ENCODE measurements at regions not wholly inside any gene's neighbourhood (a gene's known extent, or its start where the extent isn't known, plus 50 kb on each side); places are given as distances from the start of the nearest gene placed in this dataset.

DNA sequence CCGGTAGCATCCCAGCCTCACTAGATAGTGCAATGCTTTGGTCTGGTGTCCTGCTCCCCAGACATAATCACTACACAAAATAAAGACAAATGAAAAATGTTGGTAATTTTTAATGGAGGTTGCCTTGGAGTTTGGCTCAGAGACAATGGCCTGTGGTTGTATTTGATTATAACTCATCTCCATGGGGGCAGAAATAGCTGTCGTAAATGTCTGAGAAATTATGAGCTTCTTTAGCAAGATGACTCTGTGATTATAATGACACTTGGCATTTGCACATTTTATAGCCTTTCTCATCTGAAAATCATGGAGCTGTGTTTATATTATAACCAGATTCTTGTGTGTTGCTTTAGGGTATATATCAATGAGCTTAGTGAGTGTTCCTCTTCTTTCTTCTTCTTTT, 1779.7 kb upstream of the CELF4 start:
- Histone ChIP-seq H3K9me3 (ENCODE audit: control insufficient read depth, low read length) (peaks cover 8% of the 10 kb centered on the region), H3K36me3 (ENCODE audit: control insufficient read depth, insufficient read depth, low read length) (no peaks in the 10 kb centered on the region), H3K27ac (ENCODE audit: low read depth, low read length) (no peak overlapping the region), H3K4me3 (ENCODE audit: low read length) (no peak overlapping the region), H3K27me3 (ENCODE audit: control insufficient read depth, insufficient read depth, low read length, poor library complexity, severe bottlenecking) (peaks cover 18% of the 10 kb centered on the region), H3K9ac (ENCODE audit: extremely low read depth, low read length, poor library complexity, severe bottlenecking) (no peak overlapping the region), H3K4me1 (ENCODE audit: control insufficient read depth, insufficient read depth, low read length) (peaks cover 12% of the 10 kb centered on the region)
- 93% methylated on average over 1 of the region's 2 CpGs; no CpG with 5 or more reads in 1 of the 2 experiments for WGBS, 2 experiments (ENCODE audit: insufficient coverage in 1 of 2, insufficient read length in 1 of 2)
- DNase-seq: no peak
- H3K4me3 Mint-ChIP-seq: no peak overlapping the region
- peaks cover 5% of the 10 kb centered on the region for H3K27me3 Mint-ChIP-seq (ENCODE audit: insufficient read depth)
- TF ChIP-seq, protein P1, sequence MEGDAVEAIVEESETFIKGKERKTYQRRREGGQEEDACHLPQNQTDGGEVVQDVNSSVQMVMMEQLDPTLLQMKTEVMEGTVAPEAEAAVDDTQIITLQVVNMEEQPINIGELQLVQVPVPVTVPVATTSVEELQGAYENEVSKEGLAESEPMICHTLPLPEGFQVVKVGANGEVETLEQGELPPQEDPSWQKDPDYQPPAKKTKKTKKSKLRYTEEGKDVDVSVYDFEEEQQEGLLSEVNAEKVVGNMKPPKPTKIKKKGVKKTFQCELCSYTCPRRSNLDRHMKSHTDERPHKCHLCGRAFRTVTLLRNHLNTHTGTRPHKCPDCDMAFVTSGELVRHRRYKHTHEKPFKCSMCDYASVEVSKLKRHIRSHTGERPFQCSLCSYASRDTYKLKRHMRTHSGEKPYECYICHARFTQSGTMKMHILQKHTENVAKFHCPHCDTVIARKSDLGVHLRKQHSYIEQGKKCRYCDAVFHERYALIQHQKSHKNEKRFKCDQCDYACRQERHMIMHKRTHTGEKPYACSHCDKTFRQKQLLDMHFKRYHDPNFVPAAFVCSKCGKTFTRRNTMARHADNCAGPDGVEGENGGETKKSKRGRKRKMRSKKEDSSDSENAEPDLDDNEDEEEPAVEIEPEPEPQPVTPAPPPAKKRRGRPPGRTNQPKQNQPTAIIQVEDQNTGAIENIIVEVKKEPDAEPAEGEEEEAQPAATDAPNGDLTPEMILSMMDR (conservative IDR thresholded peaks at IDR 0.05): no peak
- peaks cover 48% of the 10 kb centered on the region for H3K4me1 Mint-ChIP-seq
- no peak overlapping the region for H3K27ac Mint-ChIP-seq
- no peaks in the 10 kb centered on the region for H3K36me3 Mint-ChIP-seq (ENCODE audit: low read depth)
- no peaks in the 10 kb centered on the region for H3K9me3 Mint-ChIP-seq

DNA sequence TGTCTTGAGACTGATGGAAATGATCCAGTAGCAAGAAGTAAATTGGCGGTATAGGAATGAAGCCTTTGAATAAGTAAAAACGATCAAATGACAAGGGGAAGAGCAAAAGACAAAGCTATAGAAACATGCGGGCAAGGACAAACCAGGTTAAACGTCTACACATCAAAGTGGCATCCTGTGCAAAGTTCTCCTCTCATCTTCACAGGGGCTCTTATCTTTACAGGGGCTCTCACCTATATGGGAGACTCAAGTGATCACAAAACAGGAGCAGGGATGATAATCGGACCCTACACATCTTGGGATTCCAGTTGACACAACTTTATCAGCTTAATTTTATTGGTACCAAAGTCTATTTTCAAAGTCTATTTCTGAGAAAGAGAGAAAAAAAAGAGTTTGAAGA, 1778.9 kb upstream of the CELF4 start:
- no peak overlapping the region for H3K27ac ChIP-seq (ENCODE audit: low read depth, low read length)

DNA sequence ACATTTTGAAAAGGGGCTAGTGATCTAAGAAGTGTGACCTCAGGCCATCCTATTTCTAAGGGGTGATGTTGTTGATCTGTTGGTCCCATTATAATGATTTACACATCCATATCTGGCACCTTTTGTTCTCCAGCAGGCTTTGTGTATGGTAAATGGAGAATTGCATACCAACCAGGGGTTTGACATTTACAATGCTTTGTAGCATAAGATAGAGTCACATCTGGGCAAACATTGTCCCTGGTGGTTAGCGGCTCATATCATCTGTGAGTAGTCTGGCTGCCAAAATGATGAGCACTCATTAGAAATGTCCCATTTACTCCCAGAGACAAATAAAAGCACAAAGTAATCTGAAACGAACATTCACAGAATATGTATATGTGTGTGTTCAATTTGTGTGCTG, 1775.5 kb upstream of the CELF4 start:
- no peak overlapping the region for H3K4me3 Mint-ChIP-seq
- H3K4me1 Mint-ChIP-seq: peaks cover 34% of the 10 kb centered on the region
- DNase-seq: no peak
- WGBS, 2 experiments (ENCODE audit: insufficient coverage in 1 of 2, insufficient read length in 1 of 2): 87% methylated on average over 2 of the region's 2 CpGs; no CpG with 5 or more reads in 1 of the 2 experiments
- Histone ChIP-seq H3K36me3 (ENCODE audit: control insufficient read depth, insufficient read depth, low read length) (no peaks in the 10 kb centered on the region), H3K9me3 (ENCODE audit: control insufficient read depth, low read length) (peaks cover 8% of the 10 kb centered on the region), H3K27ac (ENCODE audit: low read depth, low read length) (no peak overlapping the region), H3K27me3 (ENCODE audit: control insufficient read depth, insufficient read depth, low read length, poor library complexity, severe bottlenecking) (no peaks in the 10 kb centered on the region), H3K4me1 (ENCODE audit: control insufficient read depth, insufficient read depth, low read length) (peaks cover 4% of the 10 kb centered on the region), H3K4me3 (ENCODE audit: low read length) (no peak overlapping the region), H3K9ac (ENCODE audit: extremely low read depth, low read length, poor library complexity, severe bottlenecking) (no peak overlapping the region)
- H3K27ac Mint-ChIP-seq: no peak overlapping the region
- no peaks in the 10 kb centered on the region for H3K9me3 Mint-ChIP-seq
- H3K27me3 Mint-ChIP-seq (ENCODE audit: insufficient read depth): no peaks in the 10 kb centered on the region
- TF ChIP-seq, protein P1 (conservative IDR thresholded peaks at IDR 0.05): no peak
- H3K36me3 Mint-ChIP-seq (ENCODE audit: low read depth): no peaks in the 10 kb centered on the region

More for the DNA sequence above, 1778.9 kb upstream of the CELF4 start:
- TF ChIP-seq, protein P1 (conservative IDR thresholded peaks at IDR 0.05): no peak
- DNase-seq: no peak
- H3K27me3 Mint-ChIP-seq (ENCODE audit: insufficient read depth): no peaks in the 10 kb centered on the region
- no peaks in the 10 kb centered on the region for H3K9me3 Mint-ChIP-seq
- Histone ChIP-seq H3K4me3 (ENCODE audit: low read length) (no peak overlapping the region), H3K27me3 (ENCODE audit: control insufficient read depth, insufficient read depth, low read length, poor library complexity, severe bottlenecking) (peaks cover 10% of the 10 kb centered on the region), H3K9ac (ENCODE audit: extremely low read depth, low read length, poor library complexity, severe bottlenecking) (no peak overlapping the region), H3K36me3 (ENCODE audit: control insufficient read depth, insufficient read depth, low read length) (no peaks in the 10 kb centered on the region), H3K9me3 (ENCODE audit: control insufficient read depth, low read length) (peaks cover 8% of the 10 kb centered on the region), H3K4me1 (ENCODE audit: control insufficient read depth, insufficient read depth, low read length) (peaks cover 12% of the 10 kb centered on the region)
- H3K36me3 Mint-ChIP-seq (ENCODE audit: low read depth): no peaks in the 10 kb centered on the region
- 79 to 88% methylated on average over 5 of the region's 5 CpGs for WGBS, 2 experiments (ENCODE audit: insufficient coverage in 1 of 2, insufficient read length in 1 of 2)
- no peak overlapping the region for H3K4me3 Mint-ChIP-seq
- no peak overlapping the region for H3K27ac Mint-ChIP-seq
- H3K4me1 Mint-ChIP-seq: peaks cover 54% of the 10 kb centered on the region

All from endodermal cell (in vitro differentiated cells).